Stimulated activated CD8-positive, alpha-beta memory T cell treated with anti-CD3 and anti-CD28 coated beads, Interleukin-12 subunit alpha, Interleukin-12 subunit beta, amount 100 ng/mL, for 4 hours (primary cell): ENCODE measurements at regions not wholly inside any gene's neighbourhood (a gene's known extent, or its start where the extent isn't known, plus 50 kb on each side); places are given as distances from the start of the nearest gene placed in this dataset.

Source experiments
- DNase-seq: peaks from one replicate; pipeline ENCODE4 v3.0.0-alpha.2; 2020; ENCODE audit warnings: low read depth

DNA sequence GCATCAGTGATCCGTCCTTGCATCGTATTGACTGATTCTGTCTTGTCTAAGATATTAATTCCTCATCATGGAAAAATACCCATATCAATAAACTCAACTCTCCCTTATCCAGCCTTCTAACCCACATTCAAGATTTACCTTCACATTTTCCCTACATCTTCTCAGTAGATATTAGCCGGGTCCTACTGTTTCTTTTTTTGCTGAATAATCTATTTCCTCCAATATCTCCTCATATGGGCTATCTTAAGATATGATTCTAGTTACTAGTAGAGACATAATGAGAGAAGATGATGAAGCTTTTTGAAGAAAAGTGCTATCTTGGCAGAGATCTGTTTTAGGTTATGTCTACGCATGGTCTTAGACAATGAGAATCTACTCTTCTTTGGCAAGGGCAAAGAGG is 785.8 kb downstream of the BRINP1 start:
- no peak for DNase-seq

DNA sequence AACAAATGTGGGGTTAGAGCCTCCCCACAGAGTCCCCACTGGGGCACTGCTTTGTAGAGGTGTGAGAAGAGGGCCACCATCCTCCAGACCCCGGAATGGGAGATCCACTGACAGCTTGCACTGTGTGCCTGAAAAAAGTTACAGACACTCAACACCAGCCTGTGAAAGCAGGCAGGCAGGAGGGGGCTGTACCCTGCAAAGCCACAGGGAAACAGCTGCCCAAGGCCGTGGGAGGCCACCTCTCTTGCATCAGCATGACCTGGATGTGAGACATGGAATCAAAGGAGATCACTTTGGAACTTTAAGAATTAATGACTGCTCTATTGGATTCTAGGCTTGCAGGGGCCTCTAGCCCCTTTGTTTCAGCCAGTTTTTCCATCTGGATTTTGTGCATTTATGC is 782.3 kb downstream of the BRINP1 start:
- DNase-seq, result no peak

DNA sequence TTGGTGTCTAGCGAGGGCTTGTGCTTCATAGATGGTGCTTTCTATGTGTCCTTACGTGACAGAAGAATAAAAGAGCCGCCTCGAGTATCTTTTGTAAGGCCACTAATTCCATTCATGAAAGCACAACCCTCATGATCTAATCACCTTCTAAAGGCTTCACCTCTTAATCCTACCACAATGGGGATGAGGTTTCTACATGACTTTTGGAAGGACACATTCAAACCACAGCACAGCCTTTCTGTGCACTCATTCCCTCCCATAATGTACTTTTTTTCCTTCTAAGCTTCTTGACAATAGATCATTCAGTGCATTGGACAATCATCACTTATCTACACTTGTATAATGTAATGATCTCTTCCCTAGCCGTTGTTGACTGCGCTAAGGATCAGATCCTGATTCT is 774.8 kb downstream of the BRINP1 start:
- no peak for DNase-seq

DNA sequence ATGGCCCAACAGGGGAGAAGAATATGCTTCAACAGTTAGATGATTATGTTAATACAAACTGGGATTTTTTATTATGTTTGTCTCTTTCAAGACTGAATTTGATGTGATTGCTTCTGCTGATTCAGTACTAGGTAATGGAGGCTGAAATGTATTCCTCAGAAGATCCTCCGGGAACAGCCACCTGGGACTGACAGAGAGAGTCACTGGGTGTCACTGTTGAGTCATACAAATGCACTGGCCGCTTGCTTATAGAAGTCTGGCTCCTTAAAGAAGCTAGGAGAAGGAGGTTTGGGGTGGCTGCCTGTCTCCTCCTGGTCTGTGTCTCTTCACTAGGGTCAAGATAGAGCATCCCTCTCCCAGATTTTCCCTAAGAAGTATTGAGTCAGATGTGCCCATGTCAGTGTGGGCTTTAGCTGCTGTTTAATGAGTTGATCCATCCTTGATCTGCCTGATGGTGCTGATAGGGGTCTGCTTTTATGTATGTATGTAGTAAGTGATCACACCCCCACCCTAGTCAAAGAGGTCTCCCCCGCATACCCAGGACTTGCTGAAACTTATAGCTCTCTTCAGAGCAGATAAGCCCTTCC is 773.4 kb downstream of the BRINP1 start:
- no peak for DNase-seq

DNA sequence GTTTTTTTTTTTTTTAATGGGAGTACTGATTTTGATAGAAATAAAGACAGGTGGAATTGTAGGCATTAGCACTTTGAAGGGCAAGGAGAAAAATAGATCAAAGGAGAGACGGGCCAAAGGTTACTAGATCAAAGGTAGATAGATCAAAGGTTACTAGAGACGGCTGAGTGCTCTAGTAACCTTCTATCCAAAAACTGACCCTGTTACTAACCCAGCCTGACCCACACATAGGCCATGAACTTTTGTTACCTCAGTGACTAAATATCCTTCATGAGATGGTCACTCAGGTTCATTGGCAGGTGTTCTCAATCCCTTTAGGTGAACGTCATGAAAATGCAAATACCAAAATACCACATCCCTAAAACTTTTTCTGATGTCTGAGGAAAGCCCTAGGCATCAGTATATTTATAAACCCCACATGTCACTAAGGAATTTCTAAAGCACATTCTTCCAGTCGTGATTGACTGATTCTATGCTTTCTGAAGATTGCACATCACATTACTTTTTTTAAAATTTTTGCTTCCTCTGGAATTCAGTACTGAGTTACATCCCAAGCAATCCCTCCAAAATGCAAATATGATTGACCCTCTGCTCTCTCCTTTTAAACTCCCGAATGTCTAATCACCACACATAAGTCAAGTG is 772.7 kb downstream of the BRINP1 start:
- DNase-seq, result no peak

DNA sequence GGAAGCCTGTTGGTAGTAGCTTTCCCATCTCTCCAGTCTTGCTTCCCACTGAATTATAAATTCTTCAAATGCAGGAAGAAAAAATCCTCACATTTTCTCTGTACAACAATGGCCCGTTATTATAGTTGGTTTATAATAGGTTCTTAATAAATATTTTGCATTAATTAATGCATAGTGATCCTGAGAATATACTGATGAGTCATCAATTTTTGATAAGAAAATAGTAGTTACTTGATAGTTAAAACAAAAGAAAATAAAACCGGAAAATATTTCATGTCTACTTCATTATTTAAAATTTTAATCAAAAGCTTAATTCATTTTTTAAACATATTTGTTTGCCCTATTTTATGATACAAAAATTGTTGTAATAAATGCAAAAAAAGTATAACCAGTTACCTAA is 762.6 kb downstream of the BRINP1 start:
- DNase-seq, result no peak

DNA sequence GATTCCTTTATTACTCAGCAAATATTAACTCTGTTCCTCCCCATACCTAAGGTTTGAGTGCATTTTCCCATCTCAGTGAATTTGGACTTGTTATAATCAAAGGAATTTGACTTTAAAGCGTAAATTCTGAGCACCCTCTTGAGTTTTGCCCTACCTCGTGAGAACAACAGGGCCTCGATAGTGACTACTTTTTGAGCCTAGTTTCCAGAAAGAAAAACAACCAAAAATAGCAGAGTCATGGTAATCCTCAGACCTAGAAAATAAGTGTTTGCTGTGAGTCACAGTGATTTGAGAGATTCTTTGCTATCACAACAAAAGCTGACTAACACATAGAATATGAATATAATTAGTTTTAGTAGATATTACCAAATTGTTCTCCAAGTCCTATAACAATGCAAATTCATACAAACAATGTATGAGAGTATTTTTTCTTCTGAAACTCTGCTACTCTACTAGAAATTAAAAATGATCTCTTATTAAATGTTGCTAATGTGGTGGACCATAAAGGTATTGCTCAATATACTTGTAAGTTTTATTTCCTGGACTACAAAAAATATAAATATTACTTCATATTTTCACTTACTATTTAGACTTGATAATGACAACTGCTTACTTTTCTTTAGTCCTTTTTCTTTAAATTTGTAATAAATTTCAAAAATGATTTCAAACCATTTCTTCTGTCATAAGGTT is 759.7 kb downstream of the BRINP1 start:
- no peak for DNase-seq

DNA sequence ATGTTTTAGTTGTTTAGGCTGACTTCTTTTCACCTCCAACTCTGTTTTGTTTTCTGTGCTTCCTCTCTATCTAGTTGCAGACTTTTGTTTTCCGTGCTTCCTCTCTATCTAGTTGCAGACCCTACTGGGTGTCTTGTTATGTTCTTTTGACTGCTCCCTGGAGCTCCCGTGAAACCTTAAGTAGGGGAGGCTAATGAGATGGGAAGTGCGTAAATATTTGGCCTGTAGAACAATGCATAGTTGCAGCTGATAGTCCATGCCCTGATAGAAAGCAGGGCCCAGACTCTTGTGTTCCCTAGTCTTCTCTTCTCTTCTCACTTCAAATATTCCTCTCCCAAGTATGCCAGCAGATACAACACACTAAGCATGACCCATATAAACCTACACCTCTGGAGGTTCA is 757.0 kb downstream of the BRINP1 start:
- DNase-seq, result no peak

DNA sequence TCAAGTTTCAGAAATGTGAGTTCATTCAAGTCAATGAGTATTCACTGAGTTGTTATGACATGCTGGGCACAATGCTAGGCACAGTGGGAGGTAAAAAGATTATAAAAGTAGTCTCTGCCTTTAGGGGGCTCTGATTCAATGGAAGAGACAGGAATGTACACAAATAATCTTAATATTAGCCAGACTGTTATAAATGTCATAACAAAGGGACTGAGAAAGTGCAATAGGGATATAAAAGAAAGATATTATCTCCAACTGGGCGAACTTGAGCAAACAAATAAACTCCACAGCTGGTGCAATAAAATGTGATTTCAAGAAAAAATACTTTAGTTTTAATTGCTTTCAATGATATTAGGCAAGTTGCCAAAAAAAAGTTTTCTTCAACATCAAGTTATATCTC is 755.2 kb downstream of the BRINP1 start:
- no peak for DNase-seq

DNA sequence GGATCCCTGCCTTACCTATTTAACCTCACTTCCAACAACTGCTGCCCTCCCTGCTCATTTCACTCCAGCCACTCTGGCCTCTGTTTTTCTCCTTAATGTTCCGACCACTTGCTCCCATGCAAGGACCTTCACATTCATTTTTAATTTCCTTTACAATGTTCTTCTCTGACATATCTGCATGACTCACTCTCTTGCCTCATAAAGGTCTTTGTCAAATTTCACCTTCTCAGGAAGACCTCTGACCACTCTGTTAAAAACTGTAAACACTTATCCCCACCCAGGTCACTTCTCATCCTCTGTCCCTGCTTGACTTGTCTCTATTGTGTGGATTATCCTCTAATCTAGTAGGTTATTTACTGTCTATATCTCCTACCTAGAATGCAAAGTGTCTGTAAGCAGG is 751.2 kb downstream of the BRINP1 start:
- DNase-seq, result no peak

DNA sequence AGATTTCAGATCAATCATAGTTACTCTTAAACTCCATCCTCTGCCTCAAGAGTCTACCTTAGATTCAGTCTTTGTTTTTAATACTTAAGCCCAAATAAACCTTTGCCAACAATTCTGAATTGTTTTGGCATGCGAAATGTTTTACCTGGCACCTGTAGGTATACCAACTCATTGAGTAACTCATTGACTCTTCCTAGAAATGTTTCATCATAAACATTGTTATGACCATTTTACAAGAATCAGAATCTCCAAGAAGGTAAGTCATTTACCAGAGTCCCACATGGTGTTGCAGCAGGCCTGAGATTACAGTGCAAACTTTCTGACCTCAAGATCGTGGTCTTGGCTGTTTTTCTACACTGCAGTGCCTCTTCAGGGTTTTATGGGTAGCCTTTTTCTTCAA is 750.4 kb downstream of the BRINP1 start:
- no peak for DNase-seq

DNA sequence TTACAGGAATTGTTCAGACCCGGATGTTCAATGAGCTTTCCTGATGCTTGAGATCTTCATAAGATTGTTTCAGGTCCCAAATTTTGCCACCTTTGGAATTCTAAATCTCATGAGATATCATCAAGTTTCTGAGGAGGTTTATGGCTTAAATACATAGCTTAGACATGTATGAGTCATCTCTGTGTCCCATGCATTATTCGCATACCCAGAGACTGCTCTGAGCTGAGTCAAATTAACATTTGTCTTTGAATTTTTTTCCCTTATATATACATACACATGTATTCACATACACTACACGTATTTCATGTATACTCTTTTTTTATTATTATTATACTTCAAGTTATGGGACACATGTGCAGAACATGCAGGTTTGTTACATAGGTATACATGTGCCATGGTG is 744.6 kb downstream of the BRINP1 start:
- no peak for DNase-seq

DNA sequence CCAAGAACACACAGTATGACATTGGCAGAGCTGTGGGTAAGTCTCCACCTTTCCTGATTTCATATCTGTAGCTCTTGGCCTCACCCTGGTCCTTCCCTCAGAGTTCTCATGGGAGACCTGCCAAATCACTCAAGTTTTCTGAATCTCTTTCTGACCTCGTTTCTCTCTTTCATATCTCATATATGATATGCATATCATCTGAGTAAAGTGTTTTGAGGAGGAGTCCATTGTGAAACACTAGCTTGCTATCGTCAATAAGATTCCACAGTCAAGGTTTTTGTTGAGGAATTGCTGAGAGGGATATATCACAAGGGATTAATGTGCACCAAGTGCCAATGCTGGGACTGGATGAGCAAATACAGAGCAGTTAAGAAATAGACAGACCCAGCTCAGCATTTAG is 739.2 kb downstream of the BRINP1 start:
- no peak for DNase-seq

DNA sequence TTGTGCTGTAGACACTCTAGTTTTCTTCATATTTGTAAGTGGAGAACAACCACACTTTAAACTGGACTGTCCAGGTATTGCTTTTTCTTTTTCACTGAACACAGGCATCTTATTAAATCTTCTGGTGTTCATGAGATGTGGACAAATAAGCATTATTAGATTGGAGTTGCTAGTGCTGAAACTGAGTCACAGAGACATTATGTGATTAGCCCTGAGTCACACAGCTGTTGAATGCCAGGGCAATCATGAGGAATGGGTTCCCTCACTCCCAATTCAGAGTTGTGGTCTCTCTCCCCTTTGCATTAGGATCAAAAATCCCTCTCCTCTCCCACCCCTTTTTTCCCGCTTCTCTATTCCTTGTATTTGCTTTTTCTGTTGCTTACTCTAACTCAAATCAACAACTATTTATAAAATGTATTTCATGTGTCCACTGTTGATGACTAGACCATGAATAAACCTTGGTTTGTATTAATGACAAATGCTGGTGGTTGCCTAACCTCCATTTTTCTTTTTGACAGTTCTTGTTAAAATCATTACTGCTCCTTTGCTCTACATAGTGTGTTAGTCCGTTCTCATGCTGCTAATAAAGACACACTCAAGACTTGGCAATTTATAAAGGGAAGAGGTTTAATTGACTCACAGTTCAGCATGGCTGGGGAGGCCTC is 738.2 kb downstream of the BRINP1 start:
- no peak for DNase-seq

DNA sequence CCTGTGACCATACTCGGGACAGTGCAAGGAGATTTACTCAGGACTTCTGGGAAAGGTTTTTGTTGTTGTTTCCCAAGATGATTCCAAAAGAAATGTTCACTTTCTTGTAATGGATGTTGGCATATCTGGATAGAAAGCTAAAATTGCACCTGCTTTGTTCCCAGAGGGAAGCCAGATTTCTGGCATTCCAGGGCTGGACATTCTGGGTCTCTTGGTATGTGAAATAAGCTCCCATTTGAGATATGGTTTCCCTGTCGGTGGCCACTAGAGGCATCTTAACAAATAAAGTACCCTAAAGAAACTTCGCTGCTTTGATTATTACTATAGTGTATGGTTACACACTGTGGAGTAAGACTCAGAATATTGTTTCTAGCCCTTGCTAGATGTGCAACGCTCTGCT is 737.3 kb downstream of the BRINP1 start:
- no peak for DNase-seq

DNA sequence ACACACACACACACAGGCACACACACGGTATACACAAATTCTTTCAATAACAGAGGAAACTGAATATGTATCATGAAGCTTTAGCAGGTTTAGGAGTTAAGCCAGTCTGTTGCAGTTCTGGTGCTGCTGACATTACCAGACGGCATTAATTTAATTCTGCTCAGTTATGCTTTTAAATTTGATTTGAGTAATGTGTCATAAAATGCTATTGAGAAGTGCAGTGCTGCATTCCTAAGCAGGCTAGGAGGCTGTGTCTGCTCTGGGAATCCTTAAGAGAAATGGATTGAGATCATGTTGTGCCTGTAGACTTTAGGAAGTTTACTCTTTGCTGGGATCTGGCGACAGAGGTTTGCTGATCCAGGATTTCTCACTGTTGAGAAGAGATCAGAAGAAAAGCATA is 733.8 kb downstream of the BRINP1 start:
- no peak for DNase-seq

DNA sequence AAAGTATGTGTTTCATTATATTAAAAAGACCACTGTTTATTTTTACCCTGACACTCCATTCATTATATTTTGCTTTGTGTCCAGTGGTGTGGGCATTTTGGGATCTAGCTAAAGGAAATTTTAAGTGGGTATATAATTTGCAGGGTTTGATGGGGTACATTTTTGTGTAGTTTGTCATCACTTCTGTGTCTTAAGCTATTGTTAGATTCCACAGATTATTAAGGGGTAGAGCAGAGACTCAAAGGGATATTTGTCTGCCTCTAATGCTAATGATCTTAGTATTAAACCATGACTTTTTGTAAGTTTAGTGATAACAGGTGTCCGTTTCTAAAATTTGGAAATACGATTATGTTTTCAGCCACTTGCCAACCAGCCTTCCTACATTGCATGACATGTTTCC is 731.6 kb downstream of the BRINP1 start:
- no peak for DNase-seq

DNA sequence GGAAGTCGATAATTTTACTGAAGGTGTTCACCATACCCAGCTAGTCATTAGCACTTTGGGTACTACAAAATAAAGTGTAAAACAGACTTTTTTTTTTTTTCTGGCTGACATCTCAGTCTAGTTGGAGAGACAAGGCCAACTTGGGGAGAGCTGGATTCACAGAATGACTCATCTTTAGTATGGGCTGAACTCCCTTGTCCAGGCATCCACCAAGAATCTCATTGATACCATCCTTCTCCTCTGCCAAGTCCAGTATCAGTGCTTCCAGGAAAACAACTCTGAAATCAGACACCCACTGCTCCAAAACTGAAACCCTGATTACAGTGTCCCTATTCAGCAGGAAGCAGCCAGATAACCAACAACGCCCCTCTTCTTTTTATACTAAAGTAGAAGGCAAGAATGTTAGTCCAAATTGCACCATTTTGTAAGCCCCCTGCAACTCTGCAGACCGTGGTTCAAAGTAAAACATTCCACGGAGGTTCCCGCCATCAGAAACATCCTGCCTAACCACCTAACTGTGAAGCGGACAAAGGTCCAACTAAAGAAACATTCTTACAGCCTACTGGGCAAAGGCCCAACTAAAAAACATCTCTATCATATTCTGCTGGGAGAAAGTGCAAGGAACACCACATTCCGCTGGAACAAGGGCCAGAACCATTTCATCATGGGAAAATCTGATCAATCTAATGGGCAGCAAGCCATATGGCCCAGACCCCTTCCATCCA is 728.2 kb downstream of the BRINP1 start:
- no peak for DNase-seq

DNA sequence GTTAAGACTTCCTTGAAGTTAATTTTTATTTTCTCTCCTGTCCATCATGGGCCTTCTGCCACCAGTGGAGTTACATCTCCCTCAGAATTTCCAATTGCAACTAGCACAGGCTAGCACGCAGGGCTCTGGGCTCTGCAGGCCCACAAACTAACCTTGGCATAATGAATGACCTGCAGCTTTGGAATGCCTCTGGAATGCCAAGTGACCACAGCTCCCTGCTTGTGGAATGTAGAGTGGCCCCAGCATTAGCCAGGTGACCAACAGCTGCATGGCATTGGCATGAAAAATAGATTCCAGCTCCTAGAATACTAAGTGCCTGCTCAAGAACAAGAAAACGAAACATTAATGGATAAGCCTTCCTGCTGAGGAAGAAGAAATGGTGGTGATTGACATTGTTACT is 726.1 kb downstream of the BRINP1 start:
- DNase-seq, result no peak

DNA sequence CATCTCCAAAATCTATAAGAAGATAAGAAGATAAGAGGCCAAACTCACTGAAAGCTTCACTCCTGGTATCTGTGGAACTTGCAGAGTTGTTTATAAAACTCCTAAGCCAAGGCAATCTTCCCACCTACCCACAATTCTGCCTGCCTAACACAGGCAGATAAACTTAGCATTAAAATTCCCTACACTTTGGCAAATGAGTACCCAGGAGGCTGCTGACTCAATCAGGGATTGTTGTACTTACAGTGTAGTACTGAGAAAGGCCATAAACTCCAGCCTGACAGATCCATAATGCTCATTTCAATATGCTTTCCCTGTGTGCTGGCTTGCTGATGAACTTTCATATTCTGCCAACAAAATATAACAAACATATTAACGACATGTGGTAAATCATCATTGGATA is 725.2 kb downstream of the BRINP1 start:
- no peak for DNase-seq

DNA sequence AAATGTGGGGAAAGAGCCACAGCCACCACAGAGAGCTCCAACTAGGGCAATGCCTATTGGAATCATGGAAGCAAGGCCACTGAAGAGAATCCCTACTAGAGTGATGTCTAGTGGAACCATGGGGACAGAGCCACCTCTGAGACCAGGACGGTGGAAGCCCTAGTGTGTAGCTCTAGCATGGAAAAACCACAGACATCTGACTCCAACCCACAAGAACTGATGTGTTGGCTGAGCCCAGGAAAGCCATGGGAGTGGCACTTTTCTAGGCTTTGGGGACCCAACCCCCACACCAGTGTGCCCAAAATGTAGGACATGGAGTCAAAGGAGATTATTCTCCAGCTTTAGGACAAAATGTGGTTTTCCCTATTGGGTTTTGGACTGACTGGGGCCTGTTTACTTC is 721.9 kb downstream of the BRINP1 start:
- DNase-seq, result no peak

DNA sequence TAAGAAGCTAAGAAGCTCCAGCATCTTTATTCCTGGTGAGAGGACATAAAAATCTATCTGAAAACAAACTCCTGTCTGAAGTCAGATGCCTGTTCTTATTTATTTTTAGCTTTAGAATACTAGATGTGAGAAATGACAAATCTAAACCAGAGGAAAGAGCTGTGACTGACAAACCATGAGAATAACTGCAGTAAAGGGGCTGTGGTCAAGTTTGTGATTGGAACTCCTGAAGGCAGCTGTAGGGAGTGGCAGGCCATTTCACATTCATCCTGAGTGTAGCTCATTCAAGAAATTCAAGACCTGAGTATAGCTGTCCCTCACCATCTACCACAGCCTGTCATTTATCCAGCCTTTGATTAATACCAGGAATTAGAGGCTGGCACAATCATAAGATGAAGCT is 718.8 kb downstream of the BRINP1 start:
- no peak for DNase-seq

DNA sequence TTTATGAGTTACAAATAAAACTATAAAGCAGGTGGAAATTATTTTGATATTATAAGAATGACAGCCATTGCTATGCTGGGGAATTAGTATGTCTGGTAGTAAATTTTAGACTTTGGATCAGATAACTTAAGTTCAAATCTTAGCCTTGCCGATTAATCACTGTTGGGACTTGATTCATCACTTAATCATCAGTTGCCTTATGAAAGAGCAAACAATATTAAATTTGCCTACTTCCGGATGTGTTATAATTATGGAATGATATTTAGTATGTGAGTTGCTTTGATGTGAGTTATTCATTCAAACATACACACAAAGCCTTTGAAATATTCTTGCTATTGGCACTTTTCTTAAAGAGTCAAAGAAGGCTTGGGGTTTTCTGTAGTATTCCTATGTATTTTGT is 717.7 kb downstream of the BRINP1 start:
- no peak for DNase-seq
